ENCODE measurements at regions not wholly inside any gene's neighbourhood (a gene's known extent, or its start where the extent isn't known, plus 50 kb on each side); places are given as distances from the start of the nearest gene placed in this dataset.

DNA sequence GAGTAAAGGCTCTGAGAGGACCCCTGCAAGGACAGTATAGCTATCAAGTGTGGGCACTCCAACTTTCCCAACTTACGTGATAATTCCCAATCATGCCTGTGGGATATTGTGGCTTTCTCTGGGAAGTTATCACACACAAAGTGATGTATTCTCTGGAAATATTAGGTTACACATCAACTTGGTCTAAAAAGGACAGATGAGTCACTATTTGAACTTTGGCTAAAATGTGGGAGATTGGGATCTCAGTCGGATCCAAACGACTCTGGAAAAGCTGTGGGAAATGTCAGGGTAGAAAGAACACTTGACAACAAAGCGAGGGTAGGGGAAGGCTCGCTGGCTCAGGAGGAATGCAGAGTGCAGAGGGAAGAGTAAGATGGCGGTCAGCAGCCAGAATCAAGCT is 1048.9 kb downstream of the BCL11B start:
- TF ChIP-seq, protein P1, sequence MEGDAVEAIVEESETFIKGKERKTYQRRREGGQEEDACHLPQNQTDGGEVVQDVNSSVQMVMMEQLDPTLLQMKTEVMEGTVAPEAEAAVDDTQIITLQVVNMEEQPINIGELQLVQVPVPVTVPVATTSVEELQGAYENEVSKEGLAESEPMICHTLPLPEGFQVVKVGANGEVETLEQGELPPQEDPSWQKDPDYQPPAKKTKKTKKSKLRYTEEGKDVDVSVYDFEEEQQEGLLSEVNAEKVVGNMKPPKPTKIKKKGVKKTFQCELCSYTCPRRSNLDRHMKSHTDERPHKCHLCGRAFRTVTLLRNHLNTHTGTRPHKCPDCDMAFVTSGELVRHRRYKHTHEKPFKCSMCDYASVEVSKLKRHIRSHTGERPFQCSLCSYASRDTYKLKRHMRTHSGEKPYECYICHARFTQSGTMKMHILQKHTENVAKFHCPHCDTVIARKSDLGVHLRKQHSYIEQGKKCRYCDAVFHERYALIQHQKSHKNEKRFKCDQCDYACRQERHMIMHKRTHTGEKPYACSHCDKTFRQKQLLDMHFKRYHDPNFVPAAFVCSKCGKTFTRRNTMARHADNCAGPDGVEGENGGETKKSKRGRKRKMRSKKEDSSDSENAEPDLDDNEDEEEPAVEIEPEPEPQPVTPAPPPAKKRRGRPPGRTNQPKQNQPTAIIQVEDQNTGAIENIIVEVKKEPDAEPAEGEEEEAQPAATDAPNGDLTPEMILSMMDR (IDR thresholded peaks at IDR 0.05): no peak
- TF ChIP-seq POLR2AphosphoS5 (IDR thresholded peaks at IDR 0.05) (no peak), POLR2A (IDR thresholded peaks at IDR 0.05) (no peak)

Measured in suprapubic skin (tissue), 4 donors.